Bronchial epithelial cell (primary cell): ENCODE measurements at regions not wholly inside any gene's neighbourhood (a gene's known extent, or its start where the extent isn't known, plus 50 kb on each side); places are given as distances from the start of the nearest gene placed in this dataset.

ENCODE experiments used
- DNase-seq: peaks from one replicate; pipeline ENCODE4 v3.0.0-alpha.2; 2010; ENCODE audit warnings: low read depth
- FAIRE-seq: peaks from 2 replicates; lab custom pipeline; 2011; peaks lifted over from hg19 to GRCh38; lab: Jason Lieb, UNC
- H3K27me3 ChIP-seq: 2 replicates; pipeline ENCODE4 v1.5.1; 2011; ENCODE audit warnings: low read length; ENCODE audit not compliant: control insufficient read depth, insufficient read depth
- H3K36me3 ChIP-seq: 2 replicates; pipeline ENCODE4 v1.5.1; 2011; ENCODE audit warnings: low read length; ENCODE audit not compliant: control insufficient read depth, insufficient read depth
- H3K4me3 ChIP-seq: 2 replicates; pipeline ENCODE4 v1.5.1; 2011; ENCODE audit warnings: mild to moderate bottlenecking, low read depth, low read length, control low read depth
- TF ChIP-seq, protein P1 (sequence below): IDR thresholded peaks from 2 replicates; pipeline ENCODE4 v1.5.1; 2011; ENCODE audit warnings: mild to moderate bottlenecking, moderate library complexity, low read length, control low read depth, inconsistent platforms; ENCODE audit not compliant: insufficient read depth, severe bottlenecking

DNA sequence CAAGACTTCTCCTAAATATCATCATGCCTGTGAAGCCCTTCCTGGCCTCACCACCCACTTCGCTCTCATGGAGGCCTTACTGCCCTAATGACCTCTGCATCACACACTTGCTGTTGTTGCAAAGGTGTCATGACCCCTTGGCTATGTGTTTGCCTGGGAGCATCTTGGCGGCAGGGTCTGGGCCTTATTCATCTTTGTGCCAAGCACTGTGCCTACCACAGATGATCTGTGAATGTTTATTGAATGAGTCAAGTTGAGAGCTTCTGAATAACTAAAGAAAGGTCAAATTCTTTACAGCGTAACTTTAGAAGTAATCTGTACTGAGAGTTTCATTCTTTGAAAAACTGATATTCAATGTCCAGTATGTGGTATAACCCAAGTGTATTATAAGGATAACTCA is 113.3 kb downstream of the TTC8 start:
- no peaks in the 10 kb centered on the region for H3K27me3 ChIP-seq
- DNase-seq (no peak), FAIRE-seq (no peak)
- H3K36me3 ChIP-seq, result no peaks in the 10 kb centered on the region
- H3K4me3 ChIP-seq, result no peak overlapping the region
- TF ChIP-seq, protein P1, sequence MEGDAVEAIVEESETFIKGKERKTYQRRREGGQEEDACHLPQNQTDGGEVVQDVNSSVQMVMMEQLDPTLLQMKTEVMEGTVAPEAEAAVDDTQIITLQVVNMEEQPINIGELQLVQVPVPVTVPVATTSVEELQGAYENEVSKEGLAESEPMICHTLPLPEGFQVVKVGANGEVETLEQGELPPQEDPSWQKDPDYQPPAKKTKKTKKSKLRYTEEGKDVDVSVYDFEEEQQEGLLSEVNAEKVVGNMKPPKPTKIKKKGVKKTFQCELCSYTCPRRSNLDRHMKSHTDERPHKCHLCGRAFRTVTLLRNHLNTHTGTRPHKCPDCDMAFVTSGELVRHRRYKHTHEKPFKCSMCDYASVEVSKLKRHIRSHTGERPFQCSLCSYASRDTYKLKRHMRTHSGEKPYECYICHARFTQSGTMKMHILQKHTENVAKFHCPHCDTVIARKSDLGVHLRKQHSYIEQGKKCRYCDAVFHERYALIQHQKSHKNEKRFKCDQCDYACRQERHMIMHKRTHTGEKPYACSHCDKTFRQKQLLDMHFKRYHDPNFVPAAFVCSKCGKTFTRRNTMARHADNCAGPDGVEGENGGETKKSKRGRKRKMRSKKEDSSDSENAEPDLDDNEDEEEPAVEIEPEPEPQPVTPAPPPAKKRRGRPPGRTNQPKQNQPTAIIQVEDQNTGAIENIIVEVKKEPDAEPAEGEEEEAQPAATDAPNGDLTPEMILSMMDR, result no peak

DNA sequence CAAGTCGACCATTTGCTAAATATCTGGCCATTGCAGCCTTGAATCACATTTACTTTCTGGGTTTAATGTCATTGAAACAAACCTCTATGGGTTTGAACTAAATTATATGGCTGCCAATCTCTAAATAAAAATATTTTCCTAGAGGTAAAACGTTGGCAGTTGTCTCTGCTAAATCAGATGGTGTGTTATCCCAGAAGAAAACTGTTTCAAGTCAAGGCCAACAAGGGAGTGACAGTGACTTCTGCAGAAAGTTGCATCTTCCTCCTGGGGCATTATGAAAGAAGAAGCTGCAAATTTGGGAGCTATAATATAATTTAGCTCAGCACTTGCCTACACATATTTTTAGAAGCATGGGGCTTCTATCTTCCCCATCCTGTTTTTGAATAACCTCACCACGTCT is 116.2 kb downstream of the TTC8 start:
- FAIRE-seq, result no peak
- no peak for DNase-seq
- Histone ChIP-seq H3K4me3 (no peak overlapping the region), H3K36me3 (no peaks in the 10 kb centered on the region), H3K27me3 (no peaks in the 10 kb centered on the region)
- TF ChIP-seq, protein P1, result no peak

DNA sequence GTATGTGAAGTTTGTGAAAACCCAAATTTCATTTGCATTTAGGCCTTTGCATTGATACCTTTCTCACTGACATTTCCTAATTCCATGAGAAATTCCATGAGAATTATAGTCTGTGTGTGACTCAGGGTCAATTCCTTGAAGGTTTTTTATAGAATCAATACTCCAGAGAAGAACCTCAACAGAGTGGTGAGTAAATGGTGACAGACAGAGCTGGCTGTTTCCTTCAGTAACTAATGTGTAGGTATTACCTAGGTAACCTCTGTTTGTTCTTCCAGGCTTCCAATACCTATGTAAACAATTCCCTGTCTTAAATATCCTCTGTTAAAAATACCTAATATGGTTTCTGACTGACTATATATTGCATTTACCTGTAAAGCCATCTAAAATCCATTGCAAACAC is 117.0 kb downstream of the TTC8 start:
- Histone ChIP-seq H3K27me3 (no peaks in the 10 kb centered on the region), H3K36me3 (no peaks in the 10 kb centered on the region), H3K4me3 (no peak overlapping the region)
- FAIRE-seq, result no peak
- DNase-seq, result peak; percentile 43
- TF ChIP-seq, protein P1, result no peak

DNA sequence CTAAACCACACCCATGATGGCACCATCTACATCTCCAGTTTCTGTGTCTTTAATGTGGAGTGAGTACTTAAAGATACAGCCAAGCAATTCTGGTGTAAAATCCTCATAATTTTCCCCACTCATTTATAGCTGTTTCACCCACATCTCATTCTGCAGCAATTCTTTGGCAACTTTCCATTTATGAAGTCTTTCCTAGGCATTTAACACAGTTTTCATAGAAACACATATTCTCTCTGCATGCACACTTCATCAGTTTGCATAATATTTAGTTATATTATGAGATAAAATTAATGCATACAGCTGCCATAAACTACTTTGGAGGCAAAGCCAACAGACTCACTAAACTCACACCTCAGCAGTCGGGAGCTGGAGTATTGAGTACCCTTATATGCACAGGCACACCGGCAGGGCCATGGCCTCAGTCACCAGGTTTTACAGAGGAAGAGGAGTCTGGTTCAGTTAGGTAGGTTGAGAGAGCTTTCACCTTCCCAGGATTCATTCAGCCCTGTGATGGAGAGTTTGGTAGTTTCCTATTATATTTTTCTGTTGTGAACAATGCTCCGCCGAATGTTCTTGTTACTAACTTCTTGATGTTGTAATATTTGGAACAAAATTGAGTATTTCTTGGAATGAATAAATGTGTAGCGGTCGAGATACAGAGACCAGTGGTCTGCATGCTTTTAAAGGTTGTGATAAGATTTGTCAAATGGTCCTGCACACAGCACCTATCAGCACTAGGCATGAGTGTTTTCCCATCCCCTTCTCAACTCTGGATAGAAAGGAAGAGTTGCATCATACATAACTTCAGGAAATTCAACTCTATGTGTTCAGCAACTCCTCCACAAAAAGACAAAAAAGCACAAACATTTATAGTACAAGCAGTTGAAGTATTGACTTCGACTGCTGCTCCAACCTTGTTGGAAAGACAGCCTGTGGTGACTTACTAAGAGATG is 123.5 kb downstream of the TTC8 start:
- no peak overlapping the region for H3K4me3 ChIP-seq
- H3K36me3 ChIP-seq, result no peaks in the 10 kb centered on the region
- FAIRE-seq, result no peak
- no peaks in the 10 kb centered on the region for H3K27me3 ChIP-seq
- TF ChIP-seq, protein P1, result no peak
- DNase-seq, result no peak

DNA sequence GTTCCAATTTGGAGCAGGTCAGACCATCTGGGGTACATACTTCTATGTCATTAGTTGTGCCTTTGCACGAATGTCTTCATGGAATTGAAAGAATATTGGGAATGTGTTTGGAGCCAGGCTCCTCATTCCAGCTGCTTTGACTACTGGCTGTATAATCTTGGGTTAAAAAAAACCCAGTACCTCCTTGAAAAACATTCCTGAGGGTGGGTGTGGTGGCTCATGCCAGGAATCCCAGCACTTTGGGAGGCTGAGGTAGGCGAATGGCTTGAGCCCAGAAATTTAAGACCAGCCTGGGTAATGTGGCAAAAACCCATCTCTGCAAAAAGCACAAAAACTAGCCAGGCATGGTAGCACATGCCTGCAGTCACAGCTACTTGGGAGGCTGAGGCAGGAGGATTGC is 125.6 kb downstream of the TTC8 start:
- DNase-seq (no peak), FAIRE-seq (no peak)
- TF ChIP-seq, protein P1, result no peak
- H3K27me3 ChIP-seq, result no peaks in the 10 kb centered on the region
- no peak overlapping the region for H3K4me3 ChIP-seq
- H3K36me3 ChIP-seq, result no peaks in the 10 kb centered on the region
